ENCODE measurements at regions not wholly inside any gene's neighbourhood (a gene's known extent, or its start where the extent isn't known, plus 50 kb on each side); places are given as distances from the start of the nearest gene placed in this dataset.

- TF ChIP-seq CTCF (IDR thresholded peaks at IDR 0.05; ENCODE audit: control insufficient read depth, insufficient read depth, low read depth, low read length, missing control alignments), result no peak
- H3K4me3 ChIP-seq (ENCODE audit: control insufficient read depth, low read depth, low read length), result no peak overlapping the region
- DNase-seq (ENCODE audit: low read depth), result no peak
Measured at GRCh38 chr13:111622051-111622531, 301.6 kb downstream of the TEX29 start.

- DNase-seq (ENCODE audit: low read depth), result no peak
- no peak overlapping the region for H3K4me3 ChIP-seq (ENCODE audit: control insufficient read depth, low read depth, low read length)
- TF ChIP-seq CTCF (IDR thresholded peaks at IDR 0.05; ENCODE audit: control insufficient read depth, insufficient read depth, low read depth, low read length, missing control alignments), result no peak
Measured at GRCh38 chr13:111623208-111623607, 302.8 kb downstream of the TEX29 start.

DNA sequence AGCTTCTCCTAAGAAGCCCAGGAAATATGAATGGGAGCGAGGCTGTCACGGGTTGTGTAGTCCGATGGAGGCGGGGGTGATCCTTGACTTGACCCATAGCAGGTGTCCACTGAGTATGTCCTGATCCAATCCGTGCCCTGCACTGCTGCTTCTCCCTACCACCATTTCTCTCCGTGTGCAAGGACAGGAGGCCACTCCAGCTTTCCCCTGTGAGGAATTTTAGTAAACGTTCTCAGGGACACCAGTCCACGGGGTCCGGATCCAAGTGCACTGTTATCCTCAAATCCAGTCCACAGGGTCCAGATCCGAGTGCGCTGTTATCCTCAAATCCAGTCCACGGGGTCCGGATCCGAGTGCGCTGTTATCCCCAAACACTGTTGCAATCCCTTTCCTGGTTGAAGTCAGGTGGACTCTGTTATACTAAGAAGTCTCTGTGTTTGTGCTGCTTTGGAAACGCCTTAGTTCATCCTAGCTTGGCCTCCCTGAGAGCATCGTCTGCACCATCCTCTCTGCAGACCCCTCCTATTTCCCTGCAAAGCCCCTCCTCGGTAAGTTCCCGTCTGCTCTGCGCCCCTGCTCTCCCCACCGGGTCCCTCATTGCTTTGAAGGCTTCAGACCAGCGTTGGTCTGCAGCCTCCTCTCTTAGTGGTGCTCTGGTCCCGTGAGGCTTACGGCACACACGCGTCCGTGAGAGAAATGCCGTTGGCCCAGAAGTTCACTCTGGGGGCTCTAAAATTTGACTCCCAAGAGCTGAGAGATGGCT, 303.5 kb downstream of the TEX29 start:
- TF ChIP-seq CTCF (IDR thresholded peaks at IDR 0.05; ENCODE audit: control insufficient read depth, insufficient read depth, low read depth, low read length, missing control alignments), result no peak
- H3K4me3 ChIP-seq (ENCODE audit: control insufficient read depth, low read depth, low read length), result no peak overlapping the region
- DNase-seq (ENCODE audit: low read depth), result no peak

DNA sequence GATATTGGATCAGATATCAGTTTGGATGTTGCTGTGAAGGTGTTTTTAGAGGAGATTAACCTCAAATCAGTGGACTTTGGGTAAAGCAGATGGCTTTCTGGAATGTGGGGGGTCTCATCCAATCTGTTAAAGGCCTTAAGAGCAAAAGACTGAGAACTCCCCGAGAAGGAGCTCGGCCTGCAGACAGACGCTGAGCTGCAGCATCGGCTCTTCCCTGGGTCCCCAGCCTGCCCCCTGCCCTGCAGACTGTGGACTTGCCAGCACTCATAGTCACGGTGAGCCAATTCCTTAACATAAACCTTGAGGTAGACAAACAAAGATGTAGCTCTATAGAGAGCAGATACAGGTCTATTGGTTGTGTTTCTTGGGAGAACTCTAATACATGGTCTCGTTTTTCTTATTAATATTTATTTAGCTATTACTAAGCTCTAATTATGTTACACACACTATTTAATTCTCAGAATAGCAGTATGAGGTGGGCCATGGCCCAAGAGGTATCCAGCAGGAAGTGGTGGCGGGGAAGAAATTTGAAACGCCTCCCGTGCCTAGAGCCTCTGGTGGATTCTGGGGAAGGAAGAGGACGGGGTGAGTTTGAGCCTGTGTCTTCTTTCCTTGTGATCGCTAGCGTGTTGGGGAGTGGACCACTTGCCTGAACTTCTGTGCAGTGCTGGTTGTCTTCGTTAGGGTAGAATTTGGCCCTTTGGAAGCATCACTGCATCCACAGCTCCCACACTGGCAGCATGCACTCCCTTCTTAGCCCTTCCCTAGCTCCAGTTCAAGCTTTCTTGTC, 305.3 kb downstream of the TEX29 start:
- H3K4me3 ChIP-seq (ENCODE audit: control insufficient read depth, low read depth, low read length), result no peak overlapping the region
- no peak for TF ChIP-seq CTCF (IDR thresholded peaks at IDR 0.05; ENCODE audit: control insufficient read depth, insufficient read depth, low read depth, low read length, missing control alignments)
- no peak for DNase-seq (ENCODE audit: low read depth)

- DNase-seq (ENCODE audit: low read depth), result no peak
- no peak for TF ChIP-seq CTCF (IDR thresholded peaks at IDR 0.05; ENCODE audit: control insufficient read depth, insufficient read depth, low read depth, low read length, missing control alignments)
- no peak overlapping the region for H3K4me3 ChIP-seq (ENCODE audit: control insufficient read depth, low read depth, low read length)
Measured at GRCh38 chr13:111626371-111627305, 306.2 kb downstream of the TEX29 start.

GRCh38 chr13:111627596-111627995, 307.2 kb downstream of the TEX29 start:
- no peak overlapping the region for H3K4me3 ChIP-seq (ENCODE audit: control insufficient read depth, low read depth, low read length)
- no peak for TF ChIP-seq CTCF (IDR thresholded peaks at IDR 0.05; ENCODE audit: control insufficient read depth, insufficient read depth, low read depth, low read length, missing control alignments)
- DNase-seq (ENCODE audit: low read depth), result no peak

Measured in AG09309 (cell line).